C4-2B (cell line): ENCODE measurements at regions not wholly inside any gene's neighbourhood (a gene's known extent, or its start where the extent isn't known, plus 50 kb on each side); places are given as distances from the start of the nearest gene placed in this dataset.

Experiments used
- CTCF ChIP-seq: fragments of 450-650 bp; conservative IDR thresholded peaks from 2 replicates; pipeline ENCODE4 v1.5.1; 2017; ENCODE audit warnings: mild to moderate bottlenecking
- ZFX ChIP-seq: fragments of 450-650 bp; IDR thresholded peaks from 2 replicates; pipeline ENCODE4 v1.6.1; 2017

- no peak for TF ChIP-seq ZFX
- TF ChIP-seq CTCF = no peak
Observed at GRCh38 chr10:100687143-100688003, 58.0 kb upstream of the PAX2 start.
